Spinal cord (tissue), 9 donors: ENCODE measurements at regions not wholly inside any gene's neighbourhood (a gene's known extent, or its start where the extent isn't known, plus 50 kb on each side); places are given as distances from the start of the nearest gene placed in this dataset.
A peak's percentile ranks its signal among the peaks of the same experiment; 100 is the strongest.

ENCODE experiments used
- DNase-seq, 6 donors: peaks; one replicate each; pipeline versions ENCODE4 v3.0.0 to v3.0.0-alpha.2; 2013 to 2015; ENCODE audit warnings: low spot score in 6 of 6, low read depth in 4 of 6
- H3K27ac ChIP-seq: one replicate; pipeline ENCODE4 v1.5.1; 2013; ENCODE audit warnings: low read depth, low read length, control low read depth
- H3K27me3 ChIP-seq: one replicate; pipeline ENCODE4 v1.6.1; 2013; ENCODE audit warnings: low read length; ENCODE audit not compliant: control insufficient read depth, insufficient read depth
- H3K36me3 ChIP-seq: one replicate; pipeline ENCODE4 v1.6.1; 2013; ENCODE audit warnings: low read length; ENCODE audit not compliant: control insufficient read depth, insufficient read depth
- H3K4me1 ChIP-seq: one replicate; pipeline ENCODE4 v1.6.1; 2013; ENCODE audit warnings: low read length; ENCODE audit not compliant: control insufficient read depth, insufficient read depth
- H3K4me3 ChIP-seq: one replicate; pipeline ENCODE4 v1.5.1; 2013; ENCODE audit warnings: low read depth, low read length, control low read depth
- H3K9me3 ChIP-seq: one replicate; pipeline ENCODE4 v1.6.1; 2013; ENCODE audit warnings: low read length; ENCODE audit not compliant: control insufficient read depth, insufficient read depth
- WGBS: methylation state at CpG from one replicate; pipeline ENCODE4 v1.1.5; 2013; ENCODE audit warnings: missing lambda C conversion rate; ENCODE audit not compliant: insufficient coverage; 5-methylcytosine and 5-hydroxymethylcytosine counted together
- donor health status: healthy.

GRCh38 chr5:164289526-164289925 lies 784.1 kb downstream of the MAT2B start:
- no peak for DNase-seq
- Histone ChIP-seq H3K36me3 (no peaks in the 10 kb centered on the region), H3K27ac (no peak overlapping the region), H3K4me3 (no peak overlapping the region), H3K4me1 (no peaks in the 10 kb centered on the region), H3K9me3 (peaks cover under 1% of the 10 kb centered on the region), H3K27me3 (no peaks in the 10 kb centered on the region)
- 80% methylated on average over 1 of the region's 1 CpG for WGBS

DNA sequence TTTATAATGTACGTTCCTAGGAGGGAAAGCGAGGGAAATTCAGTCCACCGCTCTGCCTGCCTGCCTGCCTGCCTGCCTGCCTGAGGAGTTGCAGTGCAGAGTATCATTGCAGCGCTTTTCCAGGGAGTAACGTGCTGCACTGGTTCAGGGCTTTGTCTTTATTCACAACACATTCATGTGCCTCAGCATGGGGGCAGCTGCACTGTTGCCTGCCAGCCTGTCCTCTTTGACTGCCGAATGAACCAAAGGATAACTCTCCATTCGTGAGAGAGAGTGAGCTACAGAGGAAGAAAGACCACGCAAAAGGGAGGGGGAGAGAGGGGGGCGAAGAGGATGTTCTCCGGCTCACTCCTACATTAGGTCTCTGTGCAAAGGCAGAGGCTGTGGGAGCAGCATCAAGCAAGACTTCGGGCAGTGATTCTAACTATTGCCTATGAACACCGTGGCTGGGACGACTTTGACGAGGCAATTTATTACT lies 791.2 kb downstream of the MAT2B start:
- Histone ChIP-seq H3K4me1 (peaks cover 6% of the 10 kb centered on the region), H3K36me3 (no peaks in the 10 kb centered on the region), H3K9me3 (no peaks in the 10 kb centered on the region), H3K4me3 (peak overlapping the region; percentile 58), H3K27ac (peak overlapping the region; percentile 33), H3K27me3 (no peaks in the 10 kb centered on the region)
- whole genome bisulfite sequencing: 7% methylated on average over 12 of the region's 14 CpGs
- peak; percentile 52 to 92 (median 58) for DNase-seq

DNA sequence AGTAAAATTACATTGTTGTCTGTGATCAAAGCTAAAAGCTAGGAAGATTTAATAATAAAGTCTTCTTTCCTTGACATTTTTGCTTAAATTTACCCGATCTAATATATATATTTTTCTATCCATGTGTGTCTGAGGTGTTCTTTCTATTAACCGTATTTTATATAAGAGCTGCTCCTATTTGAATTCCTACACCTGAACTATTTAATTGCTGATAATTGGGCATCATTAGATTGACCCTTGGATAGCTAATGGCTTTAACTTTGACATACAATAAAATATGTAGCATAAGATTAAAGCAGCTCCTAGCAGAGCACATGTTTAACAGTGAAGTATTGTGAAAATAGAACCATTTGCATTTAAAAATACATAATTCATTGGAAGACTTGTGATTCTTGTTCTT lies 792.7 kb downstream of the MAT2B start:
- no peak overlapping the region for H3K4me3 ChIP-seq
- H3K27ac ChIP-seq: no peak overlapping the region
- H3K9me3 ChIP-seq: no peaks in the 10 kb centered on the region
- no CpG with 5 or more reads among the region's 2 CpGs for WGBS
- H3K27me3 ChIP-seq: no peaks in the 10 kb centered on the region
- peaks cover 6% of the 10 kb centered on the region for H3K4me1 ChIP-seq
- DNase-seq: no peak
- H3K36me3 ChIP-seq: no peaks in the 10 kb centered on the region

GRCh38 chr5:164300295-164300694 lies 794.9 kb downstream of the MAT2B start:
- no peak overlapping the region for H3K4me3 ChIP-seq
- no peak for DNase-seq
- no peaks in the 10 kb centered on the region for H3K36me3 ChIP-seq
- H3K27ac ChIP-seq: no peak overlapping the region
- peaks cover 6% of the 10 kb centered on the region for H3K4me1 ChIP-seq
- H3K9me3 ChIP-seq: no peaks in the 10 kb centered on the region
- no peaks in the 10 kb centered on the region for H3K27me3 ChIP-seq

DNA sequence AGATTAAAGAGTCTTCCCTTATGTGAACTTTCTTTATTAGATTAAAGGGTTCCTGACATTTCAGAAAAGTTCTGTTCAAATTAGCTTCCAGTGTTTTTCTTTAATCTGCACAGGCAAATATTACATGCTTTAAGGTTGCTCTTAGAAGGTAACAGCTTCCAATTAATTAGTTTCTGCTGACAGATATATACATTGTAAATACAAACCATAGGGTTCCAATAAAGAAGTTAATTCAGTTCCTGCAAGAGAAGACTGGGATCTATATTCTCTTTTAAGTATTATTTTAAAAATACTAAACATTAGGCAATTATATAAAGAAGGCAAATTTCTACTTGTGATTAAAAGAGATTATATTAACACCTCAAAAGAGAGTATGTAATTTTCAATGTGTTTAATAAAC lies 795.7 kb downstream of the MAT2B start:
- Histone ChIP-seq H3K4me3 (no peak overlapping the region), H3K4me1 (peaks cover 6% of the 10 kb centered on the region), H3K27ac (no peak overlapping the region), H3K27me3 (no peaks in the 10 kb centered on the region), H3K36me3 (no peaks in the 10 kb centered on the region), H3K9me3 (no peaks in the 10 kb centered on the region)
- no peak for DNase-seq

GRCh38 chr5:164301708-164302107 lies 796.3 kb downstream of the MAT2B start:
- no CpG with 5 or more reads among the region's 3 CpGs for WGBS
- H3K4me3 ChIP-seq: no peak overlapping the region
- H3K27me3 ChIP-seq: no peaks in the 10 kb centered on the region
- H3K36me3 ChIP-seq: no peaks in the 10 kb centered on the region
- H3K27ac ChIP-seq: no peak overlapping the region
- peaks cover 2% of the 10 kb centered on the region for H3K4me1 ChIP-seq
- H3K9me3 ChIP-seq: no peaks in the 10 kb centered on the region
- peak in 1 of 6 donors; percentile 71 for DNase-seq

- no CpG with 5 or more reads among the region's 2 CpGs for WGBS
- no peaks in the 10 kb centered on the region for H3K9me3 ChIP-seq
- H3K4me1 ChIP-seq: no peaks in the 10 kb centered on the region
- no peak overlapping the region for H3K4me3 ChIP-seq
- H3K36me3 ChIP-seq: no peaks in the 10 kb centered on the region
- H3K27me3 ChIP-seq: no peaks in the 10 kb centered on the region
- no peak overlapping the region for H3K27ac ChIP-seq
- DNase-seq: no peak
Observed at GRCh38 chr5:164302533-164303235, 797.3 kb downstream of the MAT2B start.

- Histone ChIP-seq H3K4me3 (no peak overlapping the region), H3K4me1 (no peaks in the 10 kb centered on the region), H3K27me3 (no peaks in the 10 kb centered on the region), H3K36me3 (no peaks in the 10 kb centered on the region), H3K9me3 (no peaks in the 10 kb centered on the region), H3K27ac (no peak overlapping the region)
- 89% methylated on average over 1 of the region's 2 CpGs for WGBS
- DNase-seq: peak in 1 of 6 donors; percentile 15
Observed at GRCh38 chr5:164303646-164304215, 798.3 kb downstream of the MAT2B start.

DNA sequence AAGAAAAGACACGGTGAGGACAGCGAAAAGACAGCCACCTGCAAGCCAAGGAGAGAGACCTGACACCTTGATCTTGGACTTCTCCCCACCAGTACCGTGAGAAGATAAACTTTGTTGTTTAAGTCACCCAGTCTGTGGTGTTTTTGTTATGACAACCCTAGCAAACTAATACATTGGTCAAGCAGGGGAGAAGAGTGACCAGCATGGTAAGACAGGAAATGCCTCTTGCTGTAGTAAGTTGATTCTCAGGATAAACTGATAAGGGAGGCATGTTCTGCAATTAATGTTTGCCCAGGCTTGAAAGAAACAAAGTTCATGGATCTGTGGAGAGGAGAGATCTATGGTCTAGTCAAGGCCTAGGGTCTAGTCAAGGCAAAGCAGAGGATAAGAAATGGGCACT lies 801.2 kb downstream of the MAT2B start:
- Histone ChIP-seq H3K4me1 (no peaks in the 10 kb centered on the region), H3K36me3 (no peaks in the 10 kb centered on the region), H3K4me3 (no peak overlapping the region), H3K9me3 (no peaks in the 10 kb centered on the region), H3K27me3 (no peaks in the 10 kb centered on the region), H3K27ac (no peak overlapping the region)
- 100% methylated on average over 2 of the region's 3 CpGs for WGBS
- DNase-seq: no peak

- no peak for DNase-seq
- no peak overlapping the region for H3K4me3 ChIP-seq
- WGBS: 100% methylated on average over 3 of the region's 5 CpGs
- H3K27ac ChIP-seq: no peak overlapping the region
- H3K36me3 ChIP-seq: no peaks in the 10 kb centered on the region
- no peaks in the 10 kb centered on the region for H3K27me3 ChIP-seq
- H3K4me1 ChIP-seq: no peaks in the 10 kb centered on the region
- H3K9me3 ChIP-seq: no peaks in the 10 kb centered on the region
Observed at GRCh38 chr5:164312801-164313200, 807.4 kb downstream of the MAT2B start.
